ENCODE measurements at regions not wholly inside any gene's neighbourhood (a gene's known extent, or its start where the extent isn't known, plus 50 kb on each side); places are given as distances from the start of the nearest gene placed in this dataset.

DNA sequence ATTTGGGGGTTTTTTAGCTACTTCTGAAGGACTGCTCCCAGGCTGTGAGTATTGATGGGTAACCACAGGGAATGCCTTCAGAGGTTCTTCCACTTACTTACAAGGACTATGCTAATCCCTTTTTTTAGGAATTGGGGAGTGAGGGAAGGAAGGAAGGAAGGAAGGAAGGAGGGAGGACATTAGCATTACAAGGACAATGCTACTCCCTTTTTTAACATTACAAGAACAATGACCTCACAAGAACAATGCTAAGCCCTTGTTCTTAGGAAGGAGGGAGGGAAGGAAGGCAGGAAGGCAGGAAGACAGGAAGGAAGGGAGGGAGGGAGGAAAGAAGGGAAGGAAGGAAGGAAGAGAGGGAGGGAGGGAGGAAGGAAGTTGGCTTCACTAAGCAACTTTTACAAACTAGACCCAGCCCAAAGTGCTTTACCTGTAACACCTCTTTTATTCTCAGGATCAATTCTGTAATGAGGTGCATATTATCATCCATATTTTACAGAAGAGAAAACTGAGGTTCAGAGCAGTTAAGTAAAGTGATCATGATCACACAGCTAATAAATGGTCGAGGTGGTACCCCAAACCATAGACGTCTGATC, 446.8 kb upstream of the JARID2 start:
- no peak for DNase-seq (ENCODE audit: low read depth in 1 of 2, low spot score in 1 of 2)

DNA sequence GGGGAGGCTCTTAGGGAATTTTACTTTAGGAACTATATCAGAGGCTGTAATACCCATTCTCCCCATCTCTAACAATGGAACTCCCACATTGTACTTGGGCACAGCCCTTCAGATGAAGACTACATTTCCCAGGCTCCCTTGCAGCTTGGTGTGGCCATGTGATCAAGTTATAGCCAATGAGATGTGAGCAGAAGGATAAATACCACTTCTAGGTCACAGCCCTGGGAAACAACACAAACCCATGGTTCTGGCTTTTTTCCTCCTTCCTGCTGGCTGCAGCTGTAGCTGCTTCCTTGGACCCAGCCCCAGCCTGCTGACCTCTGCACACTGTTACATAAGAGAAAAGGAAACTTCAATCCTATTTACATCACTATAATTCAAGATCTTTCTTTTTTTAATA, 445.9 kb upstream of the JARID2 start:
- no peak for DNase-seq (ENCODE audit: low read depth in 1 of 2, low spot score in 1 of 2)

DNA sequence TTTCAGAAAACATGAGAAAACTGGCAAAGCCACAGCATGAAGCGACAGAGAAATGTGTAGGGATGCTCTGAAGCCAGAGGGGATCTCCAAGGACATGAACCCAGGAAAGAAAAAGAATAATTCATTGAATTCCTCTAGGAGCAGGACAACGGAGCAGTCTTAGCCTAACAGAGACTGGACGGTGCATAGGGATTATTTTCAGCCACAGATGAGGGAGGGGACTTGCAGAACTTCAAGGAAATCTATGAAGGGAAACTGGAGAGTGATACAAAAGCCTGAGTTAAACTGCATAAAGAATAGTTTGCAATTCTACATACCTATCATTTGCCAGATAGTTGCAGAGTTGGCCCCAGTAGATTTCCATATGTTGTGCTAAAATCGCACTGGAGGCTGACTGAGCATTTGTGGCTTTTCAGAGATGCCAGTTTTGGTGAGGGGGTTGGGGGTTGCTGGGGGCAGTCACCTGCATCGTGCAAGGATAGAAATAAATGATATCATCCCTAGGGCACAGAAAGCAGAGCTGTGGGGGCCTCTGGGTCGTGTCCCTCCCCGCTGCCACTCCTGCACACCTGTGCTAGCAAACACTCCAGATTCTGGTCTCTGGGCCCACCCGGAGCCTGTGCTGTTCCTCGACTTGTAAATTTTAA, 443.2 kb upstream of the JARID2 start:
- no peak for DNase-seq (ENCODE audit: low read depth in 1 of 2, low spot score in 1 of 2)

DNA sequence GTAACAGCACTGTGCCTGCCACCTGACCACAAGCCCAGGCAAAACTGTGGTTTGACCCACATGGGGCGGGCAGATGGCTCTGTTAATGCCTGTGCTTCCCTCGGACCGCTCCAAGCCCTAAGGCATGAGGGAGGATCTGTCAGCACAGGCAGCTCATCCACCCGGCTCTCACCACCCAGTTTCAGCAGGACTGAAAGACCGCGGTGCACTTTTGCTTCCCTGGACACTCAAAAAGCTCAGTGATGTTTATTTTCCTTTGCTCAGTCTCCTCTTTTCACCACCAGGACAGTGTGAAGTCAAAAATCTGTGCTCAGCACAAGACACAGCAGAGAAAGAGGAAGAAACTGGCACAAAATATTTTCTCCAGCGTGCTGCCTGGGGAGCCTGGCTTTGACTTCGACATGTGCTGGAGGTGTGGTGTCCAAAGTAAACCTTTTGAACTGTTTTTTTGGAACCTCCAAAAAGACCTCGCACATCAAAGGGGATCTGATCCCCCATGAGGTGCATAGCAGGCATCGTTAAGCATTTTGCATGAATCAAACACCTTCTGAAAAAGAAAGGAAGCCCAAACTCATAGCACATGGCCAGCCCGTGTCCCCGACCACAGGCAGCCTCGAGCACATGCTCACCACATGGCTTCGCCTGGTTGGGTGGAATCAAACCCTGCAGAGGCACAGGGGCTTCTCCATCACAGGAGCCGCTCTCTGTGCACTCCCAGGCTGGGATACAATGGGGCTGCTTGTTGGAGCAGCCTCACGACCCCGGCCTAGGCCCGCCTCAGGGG, 441.7 kb upstream of the JARID2 start:
- DNase-seq (ENCODE audit: low read depth in 1 of 2, low spot score in 1 of 2), result no peak

DNA sequence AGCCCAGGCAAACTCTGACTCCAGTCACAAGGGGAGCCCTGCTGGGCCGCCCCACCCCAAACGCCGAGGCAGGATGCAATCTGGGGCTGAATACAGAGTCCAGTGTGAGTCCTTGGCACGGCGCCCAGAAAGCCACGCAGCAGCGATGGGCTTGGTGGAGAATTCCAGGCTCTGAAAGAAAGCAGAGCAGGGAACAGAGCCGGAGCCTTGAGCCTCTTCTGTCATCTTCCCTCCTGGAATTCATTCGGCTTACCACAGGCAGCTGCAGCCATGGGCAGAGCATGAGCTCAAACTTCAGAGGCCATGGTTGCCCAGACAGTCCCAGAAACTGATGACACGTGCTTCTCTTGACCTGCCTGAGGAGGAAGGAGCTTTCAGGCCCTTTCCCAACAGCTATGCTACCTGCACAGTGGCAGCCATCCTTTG, 441.1 kb upstream of the JARID2 start:
- no peak for DNase-seq (ENCODE audit: low read depth in 1 of 2, low spot score in 1 of 2)

DNA sequence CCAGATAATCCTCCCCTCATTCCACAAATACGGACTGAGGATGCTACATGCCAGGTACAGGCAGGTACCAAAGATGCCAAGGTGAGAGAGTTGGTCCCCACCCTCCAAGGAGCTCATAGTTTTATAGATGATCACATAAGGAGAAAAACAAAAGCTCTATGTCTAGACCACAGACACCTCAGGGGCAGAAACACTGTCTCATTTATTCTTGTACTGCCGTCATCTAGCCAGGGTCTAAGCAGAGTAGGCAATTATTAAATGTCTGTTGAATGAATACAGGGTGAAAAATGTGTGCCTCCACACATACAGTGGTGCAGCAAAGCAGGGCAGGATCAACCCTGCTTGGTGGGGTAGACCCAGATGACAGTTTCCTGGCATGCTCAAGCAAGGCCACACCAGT, 439.8 kb upstream of the JARID2 start:
- no peak for DNase-seq (ENCODE audit: low read depth in 1 of 2, low spot score in 1 of 2)

DNA sequence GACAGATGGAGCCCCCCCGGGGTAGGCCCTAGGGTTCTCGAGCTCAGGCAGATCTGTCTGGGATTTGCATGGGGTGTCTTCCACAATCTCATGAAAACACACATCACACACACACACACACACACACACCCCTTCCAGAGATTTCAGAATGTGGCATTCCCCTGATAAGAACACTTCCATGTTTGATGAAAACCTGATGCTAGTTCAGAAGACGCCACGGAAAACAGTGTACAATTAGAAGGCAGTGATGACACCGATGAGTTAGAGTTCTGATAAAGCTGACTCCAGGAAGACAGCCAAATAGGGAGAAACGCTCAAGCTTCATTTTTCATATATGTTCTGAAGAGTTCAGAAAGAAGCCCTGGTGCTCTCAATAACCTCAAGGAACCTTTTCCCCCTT, 438.7 kb upstream of the JARID2 start:
- no peak for DNase-seq (ENCODE audit: low read depth in 1 of 2, low spot score in 1 of 2)

DNA sequence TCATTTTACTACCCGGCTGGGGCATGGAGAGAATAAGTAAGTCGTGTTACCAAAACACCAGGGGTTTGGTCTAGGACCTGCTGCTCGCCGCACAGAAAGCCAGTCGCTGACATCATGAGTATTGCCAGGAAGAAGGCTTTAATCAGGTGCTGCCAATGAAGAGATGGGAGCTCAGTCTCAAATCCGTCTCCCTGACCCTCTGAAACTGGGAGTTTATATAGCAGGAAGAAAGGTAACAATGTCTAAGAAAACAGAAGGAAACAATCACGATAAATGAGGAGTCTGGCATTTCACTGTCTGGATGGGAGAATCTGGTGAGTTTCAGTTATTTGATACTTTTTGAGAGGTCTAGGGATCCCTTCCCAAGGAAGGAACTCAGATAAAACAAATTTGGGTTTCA, 437.9 kb upstream of the JARID2 start:
- DNase-seq (ENCODE audit: low read depth in 1 of 2, low spot score in 1 of 2), result no peak

DNA sequence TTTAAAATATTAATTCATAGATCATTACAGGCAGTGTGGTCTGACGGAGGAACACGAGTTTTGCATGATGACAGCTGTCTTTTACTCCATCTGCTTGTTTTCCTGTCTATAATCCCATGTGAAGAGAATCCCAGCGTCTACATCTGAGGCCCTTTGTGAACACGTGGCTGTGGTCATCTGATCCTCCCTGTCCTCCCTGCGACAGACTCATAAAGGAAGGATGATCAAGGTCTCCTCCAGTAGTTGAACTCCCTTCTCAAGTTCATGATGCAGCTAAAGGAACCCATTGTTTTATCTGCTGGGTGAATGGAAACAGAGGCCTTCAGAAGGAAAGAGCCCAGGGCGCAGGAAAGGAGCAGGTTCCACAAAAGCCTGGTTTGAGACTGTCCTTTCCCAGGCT, 435.8 kb upstream of the JARID2 start:
- no peak for DNase-seq (ENCODE audit: low read depth in 1 of 2, low spot score in 1 of 2)

DNA sequence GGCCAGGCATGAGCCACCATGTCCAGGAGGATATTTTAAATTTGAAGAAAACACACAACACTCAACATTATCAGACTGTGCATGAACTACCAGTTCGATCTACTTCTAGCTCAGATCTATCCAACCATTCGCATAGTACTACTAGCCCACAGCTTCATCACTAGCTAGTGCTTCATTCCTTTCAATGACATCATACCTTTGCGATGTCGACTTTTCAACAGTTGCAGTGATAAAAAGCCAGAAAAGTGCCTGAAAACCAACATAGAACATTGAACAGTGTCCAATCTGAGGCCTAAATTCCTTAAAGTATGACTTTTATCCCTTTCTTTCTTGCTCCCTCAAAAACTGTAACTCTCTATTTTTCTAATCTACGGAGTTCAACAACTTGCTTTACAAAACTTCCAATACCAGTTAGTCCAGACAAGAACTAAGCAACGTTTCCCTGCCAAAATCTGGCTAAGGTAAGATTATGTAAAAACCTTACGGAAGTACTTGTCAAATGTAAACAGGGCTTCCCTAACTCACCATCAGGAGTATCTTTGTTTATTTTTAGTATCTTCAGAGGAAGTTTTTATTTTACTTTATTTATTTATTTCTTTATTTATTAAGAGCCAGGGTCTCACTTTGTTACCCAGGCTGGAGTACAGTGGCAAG, 434.0 kb upstream of the JARID2 start:
- no peak for DNase-seq (ENCODE audit: low read depth in 1 of 2, low spot score in 1 of 2)

DNA sequence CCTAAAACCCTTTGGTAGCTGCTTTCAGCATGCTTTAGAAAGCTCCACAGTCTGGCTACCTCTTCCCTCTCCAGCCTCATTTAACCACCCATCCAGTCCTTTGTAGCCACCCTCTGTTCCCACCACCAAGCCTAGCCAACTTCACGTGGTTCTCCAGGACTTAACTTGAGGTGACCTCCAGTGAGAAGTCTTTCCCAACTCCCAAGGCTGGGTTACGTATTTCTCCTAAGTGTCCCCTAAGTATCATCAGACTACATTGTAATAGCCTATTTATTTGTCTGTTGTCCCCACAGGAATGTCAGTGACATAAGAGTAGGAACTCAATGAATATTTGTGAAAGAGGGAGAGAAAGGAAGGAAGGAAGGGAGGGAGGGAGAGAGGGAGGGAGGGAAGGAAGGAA, 431.9 kb upstream of the JARID2 start:
- DNase-seq (ENCODE audit: low read depth in 1 of 2, low spot score in 1 of 2), result no peak

DNA sequence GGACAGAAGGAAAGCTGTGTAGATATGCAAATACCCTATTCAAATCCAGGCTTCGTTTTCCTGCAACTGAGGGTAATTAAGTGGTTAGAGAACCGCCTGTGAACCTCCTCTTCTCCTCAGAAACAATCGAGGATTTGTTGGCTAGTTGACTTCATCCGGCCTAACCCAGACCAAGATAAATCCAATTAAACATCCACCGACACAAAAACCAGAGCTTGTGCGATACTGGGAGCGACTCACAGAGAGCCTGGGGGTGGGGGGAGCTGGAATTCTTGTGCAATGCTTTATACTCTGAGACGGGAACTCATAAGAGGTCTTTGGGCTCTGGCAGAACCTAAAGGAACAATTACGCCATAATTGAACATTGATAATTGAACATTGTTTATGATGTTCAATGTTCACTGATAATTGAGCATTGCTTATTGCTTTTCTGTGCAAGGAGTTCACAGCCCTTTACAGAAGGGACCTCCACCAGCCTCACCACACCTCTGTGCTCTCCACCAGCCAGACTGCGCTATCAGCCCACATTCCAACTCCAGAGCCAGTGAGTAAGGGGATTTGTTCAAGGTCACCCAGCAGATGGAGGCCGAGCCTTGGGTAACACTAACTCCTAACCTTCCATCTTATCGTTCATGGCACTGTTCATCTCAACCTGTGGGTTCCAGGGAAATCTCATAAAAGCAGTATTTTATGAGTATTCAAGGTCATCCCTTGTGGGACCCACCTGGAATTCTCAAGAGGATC, 429.6 kb upstream of the JARID2 start:
- DNase-seq (ENCODE audit: low read depth in 1 of 2, low spot score in 1 of 2), result no peak

DNA sequence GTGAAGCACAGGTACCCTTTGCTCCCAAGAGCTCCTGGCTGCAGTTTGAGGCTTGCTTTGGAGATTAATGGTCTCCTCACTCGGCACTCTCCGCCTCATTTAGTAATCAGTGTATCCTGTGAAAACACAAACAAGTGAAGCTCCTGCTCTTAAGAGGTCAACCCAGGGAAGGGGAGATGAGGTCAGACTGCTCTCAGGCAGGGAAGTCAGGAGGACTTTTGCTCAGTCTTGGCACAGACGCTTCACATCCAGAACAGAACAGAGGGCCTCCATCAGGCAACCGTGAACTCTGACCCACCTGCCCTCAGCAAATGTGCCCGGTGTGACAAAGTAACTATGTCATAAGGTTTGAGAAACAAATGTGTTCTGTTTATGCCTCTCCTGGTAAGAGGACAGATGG, 428.8 kb upstream of the JARID2 start:
- DNase-seq (ENCODE audit: low read depth in 1 of 2, low spot score in 1 of 2), result no peak

DNA sequence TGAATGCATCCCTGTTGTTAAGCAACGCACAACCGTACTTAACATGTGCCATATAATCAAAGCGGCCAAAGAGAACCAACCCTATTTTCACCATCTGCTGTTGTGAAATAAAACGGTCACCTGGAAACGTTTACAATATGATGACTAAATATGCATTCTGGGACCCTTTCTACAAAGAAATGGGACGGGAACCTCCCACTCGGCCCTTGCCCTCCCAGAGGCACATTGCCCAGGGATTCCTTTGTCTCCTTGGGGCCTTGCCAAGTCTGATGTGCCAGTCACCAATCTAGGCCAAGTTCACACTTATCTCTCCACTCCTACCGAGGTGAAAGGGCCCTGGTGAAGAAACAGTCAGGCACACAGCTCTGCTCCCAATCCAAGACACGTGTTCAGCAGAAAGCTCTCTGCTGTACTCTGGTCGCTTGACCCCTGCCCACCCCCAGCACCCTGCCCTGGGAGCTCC, 427.4 kb upstream of the JARID2 start:
- no peak for DNase-seq (ENCODE audit: low read depth in 1 of 2, low spot score in 1 of 2)

DNA sequence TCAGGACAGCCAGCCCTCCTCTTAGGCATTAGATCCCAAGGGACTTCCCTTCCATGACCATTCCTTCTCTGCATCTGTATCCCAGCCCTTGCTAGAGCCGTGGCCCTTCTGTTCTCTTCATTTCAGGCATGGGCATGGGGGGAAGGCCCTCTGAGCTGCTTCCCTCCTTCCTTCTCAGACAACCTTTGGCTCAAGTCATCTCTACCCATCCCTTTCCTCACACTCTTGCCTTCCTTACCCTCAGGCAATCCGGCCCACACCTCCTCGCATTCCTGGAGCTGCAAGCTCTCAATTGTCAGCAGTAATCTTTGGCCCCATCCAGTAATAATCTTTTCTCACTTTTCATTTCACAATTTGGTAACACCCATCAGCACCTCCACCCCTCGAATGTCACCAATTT, 426.9 kb upstream of the JARID2 start:
- no peak for DNase-seq (ENCODE audit: low read depth in 1 of 2, low spot score in 1 of 2)

DNA sequence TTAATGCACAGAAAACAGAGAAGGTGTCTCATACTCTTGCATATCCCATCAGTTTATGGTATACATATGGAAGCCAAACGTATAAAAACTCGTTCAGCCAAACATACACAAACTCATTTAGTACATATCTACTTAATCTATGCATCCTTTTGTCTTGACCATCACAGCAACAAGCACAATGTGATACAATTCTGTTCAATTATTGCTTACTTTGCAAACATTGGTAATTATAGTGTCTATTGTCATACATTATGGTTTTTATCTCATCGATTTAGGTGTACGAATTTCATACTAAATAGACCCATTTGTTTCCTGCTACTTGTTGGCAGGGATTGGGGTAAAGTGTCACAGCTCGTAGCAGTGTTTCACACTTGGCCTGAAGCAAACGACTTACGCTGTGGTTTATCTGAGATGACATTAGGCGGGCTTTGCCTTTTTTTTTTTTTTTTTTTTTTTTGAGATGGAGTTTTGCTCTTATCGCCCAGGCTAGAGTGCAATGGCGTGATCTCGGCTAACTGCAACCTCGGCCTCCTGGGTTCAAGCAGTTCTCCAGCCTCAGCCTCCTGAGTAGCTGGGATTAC, 425.9 kb upstream of the JARID2 start:
- DNase-seq (ENCODE audit: low read depth in 1 of 2, low spot score in 1 of 2), result no peak

DNA sequence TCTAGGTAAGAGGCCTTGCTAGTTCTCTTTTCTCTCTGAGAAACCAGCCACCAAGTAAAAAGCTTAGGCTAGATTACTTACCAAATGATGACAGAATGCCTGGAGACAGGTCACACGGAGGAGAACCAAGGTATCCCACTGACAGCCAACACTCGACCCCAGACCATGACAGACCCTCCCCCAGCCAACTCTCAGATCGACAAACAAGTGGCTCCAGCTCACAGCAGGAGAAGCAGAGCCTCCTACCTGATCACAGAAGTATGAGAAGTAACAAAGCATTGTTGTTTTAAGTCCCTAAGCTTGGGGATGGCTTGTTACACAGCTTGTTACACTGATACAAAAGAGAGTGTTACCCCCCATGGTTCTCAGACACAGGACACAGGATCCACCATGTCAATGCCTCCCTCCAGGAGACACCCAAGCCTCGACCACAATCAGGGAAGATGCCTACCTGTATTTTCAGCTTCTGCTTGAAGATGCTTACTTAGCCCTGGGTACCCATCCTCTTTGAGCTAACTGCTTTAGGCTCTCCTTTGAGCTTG, 423.8 kb upstream of the JARID2 start:
- DNase-seq (ENCODE audit: low read depth in 1 of 2, low spot score in 1 of 2), result no peak

DNA sequence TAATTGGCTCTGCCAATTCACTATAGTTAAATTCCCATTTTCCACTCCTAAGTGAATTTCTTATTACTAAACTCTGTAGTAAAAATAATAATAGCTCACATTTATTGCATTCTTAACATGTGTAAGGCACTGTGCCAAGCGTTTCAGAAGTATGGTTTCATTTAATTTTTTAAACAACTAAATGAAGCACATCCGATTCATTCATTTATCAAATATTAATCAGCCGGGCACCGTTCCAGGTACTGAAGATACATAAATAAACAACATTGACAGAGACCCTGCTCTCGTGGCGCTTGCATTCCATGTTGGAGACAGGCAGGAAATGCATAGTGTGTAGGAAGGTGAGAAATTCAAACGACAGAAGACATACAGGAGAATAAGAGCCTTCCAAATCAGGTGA, 423.2 kb upstream of the JARID2 start:
- DNase-seq (ENCODE audit: low read depth in 1 of 2, low spot score in 1 of 2), result no peak

DNA sequence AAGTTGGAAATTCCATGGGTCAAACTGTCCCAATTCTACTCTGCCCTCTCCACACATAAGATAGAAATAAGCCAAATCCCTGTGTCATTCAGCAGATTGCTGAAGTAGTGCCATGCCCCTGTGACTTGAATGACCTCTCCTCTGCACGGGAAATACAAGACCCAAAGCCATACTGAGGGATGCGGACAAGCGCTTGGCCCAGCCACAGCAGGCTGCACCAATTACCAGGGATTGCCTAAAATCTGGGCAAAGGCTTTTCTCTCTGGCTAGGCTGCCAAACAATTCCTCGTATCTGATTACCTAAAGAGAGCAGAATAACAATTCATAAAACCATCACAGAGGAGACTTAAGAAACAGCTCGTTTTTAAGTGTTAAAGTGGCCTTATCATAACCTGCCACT, 421.8 kb upstream of the JARID2 start:
- DNase-seq (ENCODE audit: low read depth in 1 of 2, low spot score in 1 of 2), result no peak

DNA sequence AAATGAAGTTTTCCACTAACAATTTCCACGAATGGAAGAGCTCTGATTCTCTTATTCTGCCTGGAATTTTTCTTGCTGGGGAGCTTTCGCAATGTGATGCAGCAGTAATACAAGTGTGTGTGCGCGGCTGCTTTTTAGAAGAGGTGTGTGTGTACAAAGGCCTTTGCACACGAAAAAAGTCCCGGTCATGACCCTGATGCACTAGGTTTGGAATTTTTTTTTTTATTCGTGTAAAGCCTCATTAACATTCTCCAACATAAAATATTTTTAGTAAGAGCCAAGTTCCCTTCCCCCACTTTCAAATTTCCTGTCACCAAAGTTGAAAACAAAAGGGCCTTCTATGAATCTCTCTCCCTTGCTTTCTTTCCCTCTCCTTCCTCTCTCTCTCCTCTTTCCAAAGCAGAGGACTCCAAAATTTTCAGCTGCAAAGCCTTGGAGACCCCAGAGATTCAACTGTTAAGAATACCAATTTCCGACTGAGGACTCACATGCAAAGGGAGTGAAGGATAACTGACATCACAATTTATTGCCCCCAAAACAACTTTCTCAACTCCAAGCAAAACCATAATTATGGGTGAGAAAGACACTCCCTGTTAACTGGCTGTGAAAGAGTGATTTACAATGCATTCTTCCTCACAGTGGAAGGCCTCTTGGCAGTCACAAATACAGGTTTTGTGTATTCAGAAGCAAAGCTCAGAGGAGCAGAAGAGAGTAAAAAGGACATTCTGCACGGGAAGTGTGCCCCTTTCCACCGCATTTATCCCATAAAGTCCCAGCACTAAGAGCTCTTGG, 421.2 kb upstream of the JARID2 start:
- no peak for DNase-seq (ENCODE audit: low read depth in 1 of 2, low spot score in 1 of 2)
